SK-N-SH treated with all-trans-retinoic acid at 6 μM for 48 hours (cell line): ENCODE measurements at regions not wholly inside any gene's neighbourhood (a gene's known extent, or its start where the extent isn't known, plus 50 kb on each side); places are given as distances from the start of the nearest gene placed in this dataset.

ENCODE experiments used
- OSR1 ChIP-seq: fragments of 250-450 bp; sonication (Bioruptor Pico); IDR thresholded peaks from 2 replicates; pipeline ENCODE4 v1.8.0; 2022; ENCODE audit warnings: moderate library complexity, mild to moderate bottlenecking, inconsistent platforms
- PATZ1 ChIP-seq: fragments of 250-450 bp; sonication (Bioruptor Pico); IDR thresholded peaks from 2 replicates; pipeline ENCODE4 v1.8.0; 2020; ENCODE audit warnings: mild to moderate bottlenecking, moderate library complexity, borderline replicate concordance
- SNAI2 ChIP-seq: fragments of 250-450 bp; sonication (Bioruptor Pico); IDR thresholded peaks from 2 replicates; pipeline ENCODE4 v1.5.0; 2020; ENCODE audit warnings: mild to moderate bottlenecking, moderate library complexity
- TOX ChIP-seq: fragments of 250-450 bp; sonication (Bioruptor Pico); IDR thresholded peaks from 2 replicates; pipeline ENCODE4 v1.8.0; 2021; ENCODE audit warnings: mild to moderate bottlenecking, moderate library complexity, borderline replicate concordance
- ZFP3 ChIP-seq: fragments of 250-450 bp; sonication (Bioruptor Pico); IDR thresholded peaks from 2 replicates; pipeline ENCODE4 v1.5.0; 2020; ENCODE audit warnings: mild to moderate bottlenecking, moderate library complexity
- ZFP30 ChIP-seq: fragments of 450-650 bp; formaldehyde crosslinking; IDR thresholded peaks from 2 replicates; pipeline ENCODE4 v1.5.0; 2022; ENCODE audit warnings: mild to moderate bottlenecking, moderate library complexity
- TF ChIP-seq, protein P1 (sequence below): fragments of 250-450 bp; sonication (Bioruptor Pico); IDR thresholded peaks from 2 replicates; pipeline ENCODE4 v1.5.0; 2020; ENCODE audit warnings: mild to moderate bottlenecking, moderate library complexity
- TF ChIP-seq, protein P2 (sequence below): fragments of 250-450 bp; sonication (Bioruptor Pico); IDR thresholded peaks from 2 replicates; pipeline ENCODE4 v1.8.0; 2021; ENCODE audit warnings: low read depth, mild to moderate bottlenecking, moderate library complexity, borderline replicate concordance

DNA sequence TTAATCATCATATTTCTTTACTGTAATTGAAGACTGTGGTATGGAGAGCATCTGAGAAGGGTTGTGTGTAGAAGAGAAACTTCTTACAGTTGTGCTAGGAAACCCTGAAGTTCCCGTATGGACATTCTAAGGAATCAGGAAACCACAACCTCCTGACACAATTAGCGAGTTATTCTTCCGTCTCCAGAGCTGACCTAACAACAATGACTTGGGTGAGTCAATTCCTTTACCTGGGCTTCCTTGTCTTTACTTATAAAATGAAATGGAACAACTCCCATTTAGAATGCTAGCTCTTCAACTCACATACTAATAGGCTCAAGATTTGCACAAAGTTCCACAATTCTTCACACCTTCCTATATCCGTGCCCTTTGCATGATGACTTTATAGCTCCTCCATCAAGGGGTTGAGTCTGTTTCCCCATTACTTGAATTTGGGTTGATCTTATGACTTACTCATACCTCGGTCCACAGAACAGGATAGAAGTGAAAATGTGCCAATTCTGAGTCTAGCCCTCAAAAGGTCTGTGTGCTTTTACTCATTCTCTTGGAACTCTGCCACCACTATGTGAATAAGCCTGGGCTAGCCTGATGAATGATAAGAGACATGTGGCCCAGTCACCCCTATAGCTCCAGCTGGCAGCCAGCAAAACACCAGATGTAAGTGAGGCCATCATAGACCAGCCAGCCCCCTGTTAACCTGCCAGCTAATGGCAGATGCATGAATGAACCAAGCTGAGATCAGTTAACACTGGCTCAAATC lies 459.4 kb downstream of the ETNK1 start:
- TF ChIP-seq TOX (CRISPR knock-in tag) (no peak), PATZ1 (no peak), ZFP30 (no peak), ZFP3 (CRISPR knock-in tag) (no peak), SNAI2 (CRISPR knock-in tag) (0 out of 2 replicates have a peak, but pooled peaks have one; percentile 16), OSR1 (CRISPR knock-in tag) (no peak)
- TF ChIP-seq, protein P1, sequence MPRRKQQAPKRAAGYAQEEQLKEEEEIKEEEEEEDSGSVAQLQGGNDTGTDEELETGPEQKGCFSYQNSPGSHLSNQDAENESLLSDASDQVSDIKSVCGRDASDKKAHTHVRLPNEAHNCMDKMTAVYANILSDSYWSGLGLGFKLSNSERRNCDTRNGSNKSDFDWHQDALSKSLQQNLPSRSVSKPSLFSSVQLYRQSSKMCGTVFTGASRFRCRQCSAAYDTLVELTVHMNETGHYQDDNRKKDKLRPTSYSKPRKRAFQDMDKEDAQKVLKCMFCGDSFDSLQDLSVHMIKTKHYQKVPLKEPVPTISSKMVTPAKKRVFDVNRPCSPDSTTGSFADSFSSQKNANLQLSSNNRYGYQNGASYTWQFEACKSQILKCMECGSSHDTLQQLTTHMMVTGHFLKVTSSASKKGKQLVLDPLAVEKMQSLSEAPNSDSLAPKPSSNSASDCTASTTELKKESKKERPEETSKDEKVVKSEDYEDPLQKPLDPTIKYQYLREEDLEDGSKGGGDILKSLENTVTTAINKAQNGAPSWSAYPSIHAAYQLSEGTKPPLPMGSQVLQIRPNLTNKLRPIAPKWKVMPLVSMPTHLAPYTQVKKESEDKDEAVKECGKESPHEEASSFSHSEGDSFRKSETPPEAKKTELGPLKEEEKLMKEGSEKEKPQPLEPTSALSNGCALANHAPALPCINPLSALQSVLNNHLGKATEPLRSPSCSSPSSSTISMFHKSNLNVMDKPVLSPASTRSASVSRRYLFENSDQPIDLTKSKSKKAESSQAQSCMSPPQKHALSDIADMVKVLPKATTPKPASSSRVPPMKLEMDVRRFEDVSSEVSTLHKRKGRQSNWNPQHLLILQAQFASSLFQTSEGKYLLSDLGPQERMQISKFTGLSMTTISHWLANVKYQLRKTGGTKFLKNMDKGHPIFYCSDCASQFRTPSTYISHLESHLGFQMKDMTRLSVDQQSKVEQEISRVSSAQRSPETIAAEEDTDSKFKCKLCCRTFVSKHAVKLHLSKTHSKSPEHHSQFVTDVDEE (CRISPR knock-in tag), result peak; percentile 82
- TF ChIP-seq, protein P2, sequence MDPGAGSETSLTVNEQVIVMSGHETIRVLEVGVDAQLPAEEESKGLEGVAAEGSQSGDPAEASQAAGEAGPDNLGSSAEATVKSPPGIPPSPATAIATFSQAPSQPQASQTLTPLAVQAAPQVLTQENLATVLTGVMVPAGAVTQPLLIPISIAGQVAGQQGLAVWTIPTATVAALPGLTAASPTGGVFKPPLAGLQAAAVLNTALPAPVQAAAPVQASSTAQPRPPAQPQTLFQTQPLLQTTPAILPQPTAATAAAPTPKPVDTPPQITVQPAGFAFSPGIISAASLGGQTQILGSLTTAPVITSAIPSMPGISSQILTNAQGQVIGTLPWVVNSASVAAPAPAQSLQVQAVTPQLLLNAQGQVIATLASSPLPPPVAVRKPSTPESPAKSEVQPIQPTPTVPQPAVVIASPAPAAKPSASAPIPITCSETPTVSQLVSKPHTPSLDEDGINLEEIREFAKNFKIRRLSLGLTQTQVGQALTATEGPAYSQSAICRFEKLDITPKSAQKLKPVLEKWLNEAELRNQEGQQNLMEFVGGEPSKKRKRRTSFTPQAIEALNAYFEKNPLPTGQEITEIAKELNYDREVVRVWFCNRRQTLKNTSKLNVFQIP (CRISPR knock-in tag), result no peak
